ENCODE measurements at regions not wholly inside any gene's neighbourhood (a gene's known extent, or its start where the extent isn't known, plus 50 kb on each side); places are given as distances from the start of the nearest gene placed in this dataset.

DNA sequence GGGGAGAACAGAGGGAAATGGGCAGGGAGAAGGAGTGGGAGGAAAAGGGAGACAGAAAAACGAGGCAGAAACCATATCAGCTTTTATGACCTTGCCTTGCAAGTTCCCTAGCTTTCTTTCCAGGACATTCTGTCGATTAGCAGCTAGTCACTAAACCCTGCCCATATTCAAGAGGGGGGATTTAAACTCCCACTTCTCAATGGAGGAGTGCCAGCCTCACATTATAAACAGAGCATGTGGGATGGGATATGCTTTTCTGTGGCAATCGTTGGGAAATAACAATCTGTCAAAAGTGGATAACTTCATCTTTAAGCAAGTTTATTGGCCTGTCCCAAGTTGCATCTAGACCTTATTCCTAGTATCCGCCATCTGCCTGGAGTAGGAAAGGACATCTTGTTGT, 57.0 kb upstream of the TMEM170B start:
- H3K4me1 Mint-ChIP-seq (ENCODE audit: low read depth) = no peaks in the 10 kb centered on the region
- TF ChIP-seq CTCF (IDR thresholded peaks at IDR 0.05) = no peak
- Histone ChIP-seq H3K4me1 (ENCODE audit: insufficient read depth, low read length) (no peaks in the 10 kb centered on the region), H3K9me3 (ENCODE audit: control insufficient read depth in 1 of 2, insufficient read depth in 1 of 2, low read length in 2 of 2) (no peaks in the 10 kb centered on the region), H3K36me3 (ENCODE audit: insufficient read depth, low read length) (no peaks in the 10 kb centered on the region), H3K27me3 (ENCODE audit: control insufficient read depth in 1 of 2, insufficient read depth in 2 of 2, low read length in 2 of 2) (no peaks in the 10 kb centered on the region), H3K27ac (ENCODE audit: low read depth in 1 of 2, low read length in 2 of 2) (no peak overlapping the region), H3K4me3 (ENCODE audit: low read length) (no peak overlapping the region)
- ChIA-PET POLR2A (interaction anchor here (0.6 kb wide), 1 partner anchor 753 kb away, joined by 3 read pairs; no protein-coding TSS in a partner anchor), CTCF (no interaction called here)
- no peak overlapping the region for H3K27ac Mint-ChIP-seq
- H3K9me3 Mint-ChIP-seq = no peaks in the 10 kb centered on the region
- intact Hi-C loops (cut with DNase I, micrococcal nuclease) = no loop called here
- DNase-seq (no peak), ATAC-seq (ENCODE audit: poor library complexity) (no peak)
- H3K27me3 Mint-ChIP-seq = no peaks in the 10 kb centered on the region
- no peaks in the 10 kb centered on the region for H3K36me3 Mint-ChIP-seq (ENCODE audit: low read depth)
- H3K4me3 Mint-ChIP-seq = no peak overlapping the region

DNA sequence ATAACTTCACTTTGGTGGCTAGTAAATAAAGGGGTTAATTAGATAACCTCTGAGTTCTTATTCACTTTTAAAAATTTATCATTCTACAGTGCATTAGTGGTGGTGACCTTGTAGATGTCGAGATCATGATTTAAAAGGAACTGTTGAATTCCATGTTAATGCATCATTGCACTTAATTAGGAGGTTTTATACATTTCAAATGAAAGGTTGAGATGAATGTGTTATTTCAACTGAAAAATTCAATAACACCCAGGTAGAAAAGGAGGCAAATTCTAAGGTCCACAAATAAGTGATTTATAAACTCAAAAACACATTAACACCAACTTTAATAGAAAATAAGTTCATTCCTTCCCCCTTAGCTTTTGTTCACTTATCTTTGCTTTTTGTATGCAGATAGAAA, 58.3 kb upstream of the TMEM170B start:
- CTCF ChIA-PET = no interaction called here
- no peak for TF ChIP-seq CTCF (IDR thresholded peaks at IDR 0.05)
- POLR2A ChIA-PET = no interaction called here
- Mint-ChIP-seq H3K27ac (no peak overlapping the region), H3K4me1 (ENCODE audit: low read depth) (no peaks in the 10 kb centered on the region), H3K4me3 (no peak overlapping the region), H3K9me3 (no peaks in the 10 kb centered on the region), H3K27me3 (no peaks in the 10 kb centered on the region), H3K36me3 (ENCODE audit: low read depth) (no peaks in the 10 kb centered on the region)
- Histone ChIP-seq H3K27me3 (ENCODE audit: control insufficient read depth in 1 of 2, insufficient read depth in 2 of 2, low read length in 2 of 2) (no peaks in the 10 kb centered on the region), H3K4me3 (ENCODE audit: low read length) (no peak overlapping the region), H3K9me3 (ENCODE audit: control insufficient read depth in 1 of 2, insufficient read depth in 1 of 2, low read length in 2 of 2) (no peaks in the 10 kb centered on the region), H3K4me1 (ENCODE audit: insufficient read depth, low read length) (no peaks in the 10 kb centered on the region), H3K36me3 (ENCODE audit: insufficient read depth, low read length) (no peaks in the 10 kb centered on the region), H3K27ac (ENCODE audit: low read depth in 1 of 2, low read length in 2 of 2) (no peak overlapping the region)
- ATAC-seq (ENCODE audit: poor library complexity) = no peak
- intact Hi-C loops (cut with DNase I, micrococcal nuclease) = no loop called here
- DNase-seq = no peak

DNA sequence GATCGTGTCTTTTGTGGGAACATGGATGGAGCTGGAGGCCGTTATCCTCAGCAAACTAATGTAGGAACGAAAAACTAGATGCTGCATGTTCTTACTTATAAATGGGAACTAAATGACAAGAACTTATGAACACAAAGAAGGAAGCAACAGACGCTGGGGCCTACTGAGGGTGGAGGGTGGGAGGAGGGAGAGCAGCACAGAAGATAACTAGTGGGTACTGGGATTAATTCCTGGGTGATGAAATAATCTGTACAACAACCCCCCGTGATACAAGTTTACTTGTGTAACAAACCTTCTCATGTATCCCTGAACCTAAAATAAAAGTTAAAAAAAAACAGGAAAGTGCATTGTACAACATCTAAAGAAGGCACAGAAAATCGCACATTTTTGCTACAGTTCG, 59.0 kb upstream of the TMEM170B start:
- CTCF ChIA-PET = no interaction called here
- Mint-ChIP-seq H3K27me3 (no peaks in the 10 kb centered on the region), H3K36me3 (ENCODE audit: low read depth) (no peaks in the 10 kb centered on the region)

More for the DNA sequence above, 59.0 kb upstream of the TMEM170B start:
- intact Hi-C loops (cut with DNase I, micrococcal nuclease) = no loop called here
- Histone ChIP-seq H3K27ac (ENCODE audit: low read depth in 1 of 2, low read length in 2 of 2) (no peak overlapping the region), H3K36me3 (ENCODE audit: insufficient read depth, low read length) (no peaks in the 10 kb centered on the region), H3K9me3 (ENCODE audit: control insufficient read depth in 1 of 2, insufficient read depth in 1 of 2, low read length in 2 of 2) (no peaks in the 10 kb centered on the region), H3K4me1 (ENCODE audit: insufficient read depth, low read length) (no peaks in the 10 kb centered on the region), H3K4me3 (ENCODE audit: low read length) (no peak overlapping the region), H3K27me3 (ENCODE audit: control insufficient read depth in 1 of 2, insufficient read depth in 2 of 2, low read length in 2 of 2) (no peaks in the 10 kb centered on the region)
- no peaks in the 10 kb centered on the region for H3K9me3 Mint-ChIP-seq
- POLR2A ChIA-PET = no interaction called here
- no peak for DNase-seq
- H3K4me3 Mint-ChIP-seq = no peak overlapping the region
- no peak for TF ChIP-seq CTCF (IDR thresholded peaks at IDR 0.05)
- H3K27ac Mint-ChIP-seq = no peak overlapping the region
- ATAC-seq (ENCODE audit: poor library complexity) = no peak
- H3K4me1 Mint-ChIP-seq (ENCODE audit: low read depth) = no peaks in the 10 kb centered on the region
